ENCODE measurements at regions not wholly inside any gene's neighbourhood (a gene's known extent, or its start where the extent isn't known, plus 50 kb on each side); places are given as distances from the start of the nearest gene placed in this dataset.

DNA sequence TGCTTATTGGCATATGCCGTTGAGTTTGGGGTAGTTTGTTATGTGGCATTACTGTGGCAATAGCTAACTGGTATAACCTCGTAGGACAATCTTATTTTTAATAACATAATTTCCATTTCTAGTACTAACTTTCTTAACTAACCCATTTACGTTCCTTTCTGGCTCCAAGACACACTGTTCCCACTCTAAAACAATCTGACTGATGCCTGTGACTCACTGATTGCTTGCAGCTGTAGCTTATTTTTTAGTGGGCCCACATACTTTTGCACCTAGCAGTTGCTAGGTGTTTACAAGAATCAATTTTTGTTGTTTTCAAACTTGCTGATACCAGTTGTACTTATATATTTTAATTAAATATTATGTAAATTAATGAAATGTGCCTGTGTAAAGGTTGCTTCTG lies 52.2 kb downstream of the FAT3 start:
- TF ChIP-seq CTCF (IDR thresholded peaks at IDR 0.05; ENCODE audit: low read depth, low read length, missing control alignments), result no peak
- DNase-seq (ENCODE audit: low read depth), result no peak
- H3K4me3 ChIP-seq (ENCODE audit: low read depth, low read length), result no peak overlapping the region

GRCh38 chr11:92277871-92278270 lies 53.3 kb downstream of the FAT3 start:
- no peak for TF ChIP-seq CTCF (IDR thresholded peaks at IDR 0.05; ENCODE audit: low read depth, low read length, missing control alignments)
- H3K4me3 ChIP-seq (ENCODE audit: low read depth, low read length), result no peak overlapping the region
- DNase-seq (ENCODE audit: low read depth), result no peak

- H3K4me3 ChIP-seq (ENCODE audit: low read depth, low read length), result no peak overlapping the region
- DNase-seq (ENCODE audit: low read depth), result no peak
- no peak for TF ChIP-seq CTCF (IDR thresholded peaks at IDR 0.05; ENCODE audit: low read depth, low read length, missing control alignments)
These were observed 54.3 kb downstream of the FAT3 start for GRCh38 chr11:92278791-92279433.

- DNase-seq (ENCODE audit: low read depth), result no peak
- no peak for TF ChIP-seq CTCF (IDR thresholded peaks at IDR 0.05; ENCODE audit: low read depth, low read length, missing control alignments)
- no peak overlapping the region for H3K4me3 ChIP-seq (ENCODE audit: low read depth, low read length)
These were observed 59.5 kb downstream of the FAT3 start for GRCh38 chr11:92284107-92284506.

GRCh38 chr11:92284558-92284957 lies 59.9 kb downstream of the FAT3 start:
- no peak overlapping the region for H3K4me3 ChIP-seq (ENCODE audit: low read depth, low read length)
- DNase-seq (ENCODE audit: low read depth), result no peak
- no peak for TF ChIP-seq CTCF (IDR thresholded peaks at IDR 0.05; ENCODE audit: low read depth, low read length, missing control alignments)

- no peak overlapping the region for H3K4me3 ChIP-seq (ENCODE audit: low read depth, low read length)
- DNase-seq (ENCODE audit: low read depth), result no peak
- TF ChIP-seq CTCF (IDR thresholded peaks at IDR 0.05; ENCODE audit: low read depth, low read length, missing control alignments), result no peak
These were observed 61.2 kb downstream of the FAT3 start for GRCh38 chr11:92285776-92286175.

GRCh38 chr11:92286709-92287108 lies 62.1 kb downstream of the FAT3 start:
- H3K4me3 ChIP-seq (ENCODE audit: low read depth, low read length), result no peak overlapping the region
- no peak for TF ChIP-seq CTCF (IDR thresholded peaks at IDR 0.05; ENCODE audit: low read depth, low read length, missing control alignments)
- no peak for DNase-seq (ENCODE audit: low read depth)

Data from GM12864 (cell line).